ENCODE measurements at regions not wholly inside any gene's neighbourhood (a gene's known extent, or its start where the extent isn't known, plus 50 kb on each side); places are given as distances from the start of the nearest gene placed in this dataset.

DNA sequence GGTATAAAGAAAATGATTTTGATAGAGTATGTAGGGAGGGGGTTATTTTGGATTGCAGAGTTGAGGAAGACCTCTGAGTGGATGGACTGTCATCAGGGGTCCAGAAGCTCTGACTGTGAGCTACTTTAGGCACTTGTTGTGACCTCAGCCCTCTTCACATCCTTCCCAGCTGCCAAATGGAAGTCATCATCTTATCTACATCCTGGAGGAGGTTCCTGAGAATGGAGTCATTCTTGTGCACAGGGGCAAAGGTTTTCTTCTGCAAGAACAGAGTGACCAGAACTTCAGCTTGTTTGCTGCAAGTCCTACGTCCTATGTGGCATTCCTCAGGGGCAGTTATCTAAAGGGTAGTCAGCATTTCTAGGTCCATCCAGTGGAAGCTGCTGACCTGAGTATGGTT, 393.8 kb downstream of the AASDHPPT start:
- peaks cover 11% of the 10 kb centered on the region for H3K36me3 Mint-ChIP-seq (ENCODE audit: insufficient read depth, unreplicated experiment)
- Histone ChIP-seq H3K4me1 (peaks cover 57% of the 10 kb centered on the region), H3K4me3 (ENCODE audit: low read depth, low read length) (no peak overlapping the region), H3K9me3 (peaks cover 42% of the 10 kb centered on the region), H3K36me3 (ENCODE audit: control insufficient read depth, insufficient read depth, low read length) (peaks cover 3% of the 10 kb centered on the region; the same call in 1 of the 2 replicates), H3K27me3 (replicated peaks; ENCODE audit: control insufficient read depth, insufficient read depth, low read length) (no peaks in the 10 kb centered on the region)
- intact Hi-C loops (cut with micrococcal nuclease; ENCODE audit: unreplicated experiment), result no loop called here
- peaks cover 47% of the 10 kb centered on the region for H3K4me1 Mint-ChIP-seq (ENCODE audit: low read depth, unreplicated experiment)
- no peak for DNase-seq
- ChIA-PET POLR2A (no interaction called here), CTCF (no interaction called here)
- no TSS peak for BruUV-seq (replicated peaks)
- peaks cover 31% of the 10 kb centered on the region for H3K9me3 Mint-ChIP-seq (ENCODE audit: unreplicated experiment)
- H3K27ac Mint-ChIP-seq (ENCODE audit: unreplicated experiment), result peak overlapping the region; percentile 18
- no peak overlapping the region for H3K4me3 Mint-ChIP-seq (ENCODE audit: unreplicated experiment)
- no peaks in the 10 kb centered on the region for H3K27me3 Mint-ChIP-seq (ENCODE audit: insufficient read depth, unreplicated experiment)
- TF ChIP-seq, protein P1, sequence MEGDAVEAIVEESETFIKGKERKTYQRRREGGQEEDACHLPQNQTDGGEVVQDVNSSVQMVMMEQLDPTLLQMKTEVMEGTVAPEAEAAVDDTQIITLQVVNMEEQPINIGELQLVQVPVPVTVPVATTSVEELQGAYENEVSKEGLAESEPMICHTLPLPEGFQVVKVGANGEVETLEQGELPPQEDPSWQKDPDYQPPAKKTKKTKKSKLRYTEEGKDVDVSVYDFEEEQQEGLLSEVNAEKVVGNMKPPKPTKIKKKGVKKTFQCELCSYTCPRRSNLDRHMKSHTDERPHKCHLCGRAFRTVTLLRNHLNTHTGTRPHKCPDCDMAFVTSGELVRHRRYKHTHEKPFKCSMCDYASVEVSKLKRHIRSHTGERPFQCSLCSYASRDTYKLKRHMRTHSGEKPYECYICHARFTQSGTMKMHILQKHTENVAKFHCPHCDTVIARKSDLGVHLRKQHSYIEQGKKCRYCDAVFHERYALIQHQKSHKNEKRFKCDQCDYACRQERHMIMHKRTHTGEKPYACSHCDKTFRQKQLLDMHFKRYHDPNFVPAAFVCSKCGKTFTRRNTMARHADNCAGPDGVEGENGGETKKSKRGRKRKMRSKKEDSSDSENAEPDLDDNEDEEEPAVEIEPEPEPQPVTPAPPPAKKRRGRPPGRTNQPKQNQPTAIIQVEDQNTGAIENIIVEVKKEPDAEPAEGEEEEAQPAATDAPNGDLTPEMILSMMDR (IDR thresholded peaks at IDR 0.05; ENCODE audit: insufficient read depth in 1 of 2, low read depth in 1 of 2, low read length in 1 of 2, severe bottlenecking in 1 of 2, unreplicated experiment in 1 of 2), result no peak

DNA sequence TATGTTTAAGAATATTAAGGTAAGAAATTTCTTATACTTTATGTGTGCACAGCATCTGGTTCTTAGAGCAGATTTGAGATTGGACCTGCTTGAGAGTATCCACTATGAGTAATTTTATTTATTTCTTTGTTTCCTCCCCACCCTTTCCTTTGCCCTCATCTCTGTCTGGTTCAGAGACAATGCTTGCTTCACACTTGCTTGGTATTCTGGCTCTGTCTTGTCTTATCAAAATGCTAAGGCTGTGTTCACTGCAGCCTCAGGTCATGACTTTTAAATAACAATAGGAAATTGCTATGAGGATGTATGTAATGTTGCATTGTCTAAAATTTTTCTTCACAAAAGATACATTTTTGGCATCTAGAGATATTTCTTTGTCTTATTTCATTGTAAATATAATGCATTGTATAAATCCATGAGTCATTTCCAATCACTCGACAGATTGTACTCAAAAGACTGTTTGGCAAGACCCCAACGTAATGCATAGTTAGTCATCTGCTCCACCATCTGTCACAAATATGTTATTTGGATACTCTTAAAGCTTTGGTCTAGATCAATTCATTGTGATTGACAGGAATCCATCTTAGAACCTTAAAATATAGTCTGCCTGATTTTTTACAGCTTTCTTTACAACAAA, 395.7 kb downstream of the AASDHPPT start:
- Histone ChIP-seq H3K4me1 (peaks cover 43% of the 10 kb centered on the region), H3K27me3 (replicated peaks; ENCODE audit: control insufficient read depth, insufficient read depth, low read length) (no peaks in the 10 kb centered on the region), H3K36me3 (ENCODE audit: control insufficient read depth, insufficient read depth, low read length) (peaks cover 3% of the 10 kb centered on the region; the same call in 1 of the 2 replicates), H3K4me3 (ENCODE audit: low read depth, low read length) (no peak overlapping the region), H3K9me3 (peaks cover 60% of the 10 kb centered on the region)
- Mint-ChIP-seq H3K4me3 (ENCODE audit: unreplicated experiment) (no peak overlapping the region), H3K9me3 (ENCODE audit: unreplicated experiment) (peaks cover 41% of the 10 kb centered on the region), H3K27ac (ENCODE audit: unreplicated experiment) (no peak overlapping the region), H3K27me3 (ENCODE audit: insufficient read depth, unreplicated experiment) (no peaks in the 10 kb centered on the region), H3K4me1 (ENCODE audit: low read depth, unreplicated experiment) (peaks cover 29% of the 10 kb centered on the region), H3K36me3 (ENCODE audit: insufficient read depth, unreplicated experiment) (peaks cover under 1% of the 10 kb centered on the region)
- DNase-seq, result no peak
- ChIA-PET CTCF (no interaction called here), POLR2A (no interaction called here)
- TF ChIP-seq, protein P1 (IDR thresholded peaks at IDR 0.05; ENCODE audit: insufficient read depth in 1 of 2, low read depth in 1 of 2, low read length in 1 of 2, severe bottlenecking in 1 of 2, unreplicated experiment in 1 of 2), result no peak
- intact Hi-C loops (cut with micrococcal nuclease; ENCODE audit: unreplicated experiment), result no loop called here
- no TSS peak for BruUV-seq (replicated peaks)

DNA sequence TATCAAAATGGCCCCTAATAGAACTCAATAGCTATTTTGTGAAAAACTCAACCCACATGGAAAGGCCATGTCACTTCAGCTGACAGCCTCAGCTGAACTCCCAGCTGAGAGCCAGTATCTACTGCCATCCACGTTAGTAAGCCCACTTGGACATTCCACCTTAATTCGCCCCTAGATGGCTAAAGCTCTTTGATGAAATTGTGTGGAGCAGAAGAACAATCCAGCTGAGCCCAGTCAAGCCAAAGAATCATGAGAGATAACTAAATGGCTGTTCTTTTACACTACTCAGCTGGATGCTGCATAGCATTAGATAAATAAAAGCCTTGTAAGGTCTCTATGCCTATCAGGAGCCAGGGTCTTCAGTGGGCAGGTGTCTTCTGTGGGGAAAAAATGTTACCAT, 396.8 kb downstream of the AASDHPPT start:
- BruUV-seq (replicated peaks), result no TSS peak
- DNase-seq, result no peak
- H3K4me3 Mint-ChIP-seq (ENCODE audit: unreplicated experiment), result no peak overlapping the region

More for the DNA sequence above, 396.8 kb downstream of the AASDHPPT start:
- intact Hi-C loops (cut with micrococcal nuclease; ENCODE audit: unreplicated experiment), result no loop called here
- ChIA-PET POLR2A (no interaction called here), CTCF (no interaction called here)
- Histone ChIP-seq H3K9me3 (peaks cover 66% of the 10 kb centered on the region), H3K27me3 (replicated peaks; ENCODE audit: control insufficient read depth, insufficient read depth, low read length) (no peaks in the 10 kb centered on the region), H3K4me3 (ENCODE audit: low read depth, low read length) (no peak overlapping the region), H3K4me1 (peaks cover 45% of the 10 kb centered on the region), H3K36me3 (ENCODE audit: control insufficient read depth, insufficient read depth, low read length) (peaks cover 3% of the 10 kb centered on the region; the same call in 1 of the 2 replicates)
- TF ChIP-seq, protein P1 (IDR thresholded peaks at IDR 0.05; ENCODE audit: insufficient read depth in 1 of 2, low read depth in 1 of 2, low read length in 1 of 2, severe bottlenecking in 1 of 2, unreplicated experiment in 1 of 2), result no peak
- H3K36me3 Mint-ChIP-seq (ENCODE audit: insufficient read depth, unreplicated experiment), result peaks cover 4% of the 10 kb centered on the region
- H3K9me3 Mint-ChIP-seq (ENCODE audit: unreplicated experiment), result peaks cover 47% of the 10 kb centered on the region
- peaks cover 25% of the 10 kb centered on the region for H3K4me1 Mint-ChIP-seq (ENCODE audit: low read depth, unreplicated experiment)
- no peak overlapping the region for H3K27ac Mint-ChIP-seq (ENCODE audit: unreplicated experiment)
- no peaks in the 10 kb centered on the region for H3K27me3 Mint-ChIP-seq (ENCODE audit: insufficient read depth, unreplicated experiment)

All from Caco-2 (cell line).